Retinal pigment epithelial cell (primary cell): ENCODE measurements at regions not wholly inside any gene's neighbourhood (a gene's known extent, or its start where the extent isn't known, plus 50 kb on each side); places are given as distances from the start of the nearest gene placed in this dataset.

ENCODE experiments used
- DNase-seq: peaks from one replicate; pipeline ENCODE4 v3.0.0-alpha.2; 2010; ENCODE audit warnings: low read depth
- H3K4me3 ChIP-seq: 2 replicates; pipeline ENCODE4 v1.5.1; 2011; ENCODE audit warnings: mild to moderate bottlenecking, low read length, control low read depth, moderate library complexity
- TF ChIP-seq, protein P1 (sequence below): conservative IDR thresholded peaks from 2 replicates; pipeline ENCODE4 v1.5.1; 2011; ENCODE audit warnings: low read depth, low read length, control low read depth, inconsistent platforms

DNA sequence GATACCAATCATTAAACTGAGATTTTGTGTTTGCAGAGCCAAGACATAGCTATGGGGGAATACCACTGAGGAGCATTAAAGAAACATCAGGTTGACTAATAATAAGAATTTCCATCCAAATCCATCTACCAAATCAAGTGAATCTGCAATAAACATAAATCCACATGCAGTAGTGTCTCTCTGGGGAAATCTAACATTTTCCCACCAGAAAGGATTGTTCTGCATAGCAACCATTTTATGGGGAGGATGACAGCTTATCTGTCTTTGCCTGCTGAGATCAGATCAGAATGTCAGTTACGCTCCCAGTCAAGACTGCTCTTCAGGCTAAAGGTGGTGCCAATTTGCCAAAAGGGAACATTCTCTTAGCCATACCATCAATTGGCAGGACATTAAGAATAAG, 1098.9 kb upstream of the CHAC2 start:
- no peak overlapping the region for H3K4me3 ChIP-seq
- TF ChIP-seq, protein P1, sequence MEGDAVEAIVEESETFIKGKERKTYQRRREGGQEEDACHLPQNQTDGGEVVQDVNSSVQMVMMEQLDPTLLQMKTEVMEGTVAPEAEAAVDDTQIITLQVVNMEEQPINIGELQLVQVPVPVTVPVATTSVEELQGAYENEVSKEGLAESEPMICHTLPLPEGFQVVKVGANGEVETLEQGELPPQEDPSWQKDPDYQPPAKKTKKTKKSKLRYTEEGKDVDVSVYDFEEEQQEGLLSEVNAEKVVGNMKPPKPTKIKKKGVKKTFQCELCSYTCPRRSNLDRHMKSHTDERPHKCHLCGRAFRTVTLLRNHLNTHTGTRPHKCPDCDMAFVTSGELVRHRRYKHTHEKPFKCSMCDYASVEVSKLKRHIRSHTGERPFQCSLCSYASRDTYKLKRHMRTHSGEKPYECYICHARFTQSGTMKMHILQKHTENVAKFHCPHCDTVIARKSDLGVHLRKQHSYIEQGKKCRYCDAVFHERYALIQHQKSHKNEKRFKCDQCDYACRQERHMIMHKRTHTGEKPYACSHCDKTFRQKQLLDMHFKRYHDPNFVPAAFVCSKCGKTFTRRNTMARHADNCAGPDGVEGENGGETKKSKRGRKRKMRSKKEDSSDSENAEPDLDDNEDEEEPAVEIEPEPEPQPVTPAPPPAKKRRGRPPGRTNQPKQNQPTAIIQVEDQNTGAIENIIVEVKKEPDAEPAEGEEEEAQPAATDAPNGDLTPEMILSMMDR, result no peak
- DNase-seq, result no peak

DNA sequence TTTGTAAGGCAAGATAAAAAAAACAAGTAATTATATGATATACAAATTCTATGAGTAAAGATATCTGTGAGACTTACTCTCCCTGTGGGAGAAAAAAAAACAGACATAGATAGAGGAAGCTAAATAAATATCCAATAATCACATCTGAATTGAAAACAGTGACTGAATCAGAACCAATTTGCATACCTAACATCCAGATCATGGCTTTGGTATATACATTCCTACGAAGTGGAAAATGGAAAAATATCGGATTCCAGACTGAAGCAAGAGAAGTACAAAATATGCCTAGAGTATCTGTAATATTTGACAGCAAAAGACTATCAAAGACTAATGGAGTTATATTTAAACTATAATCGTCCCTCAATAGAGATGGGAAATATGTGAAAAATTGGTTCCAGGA, 1108.1 kb upstream of the CHAC2 start:
- DNase-seq, result no peak
- H3K4me3 ChIP-seq, result no peak overlapping the region
- TF ChIP-seq, protein P1, result no peak

DNA sequence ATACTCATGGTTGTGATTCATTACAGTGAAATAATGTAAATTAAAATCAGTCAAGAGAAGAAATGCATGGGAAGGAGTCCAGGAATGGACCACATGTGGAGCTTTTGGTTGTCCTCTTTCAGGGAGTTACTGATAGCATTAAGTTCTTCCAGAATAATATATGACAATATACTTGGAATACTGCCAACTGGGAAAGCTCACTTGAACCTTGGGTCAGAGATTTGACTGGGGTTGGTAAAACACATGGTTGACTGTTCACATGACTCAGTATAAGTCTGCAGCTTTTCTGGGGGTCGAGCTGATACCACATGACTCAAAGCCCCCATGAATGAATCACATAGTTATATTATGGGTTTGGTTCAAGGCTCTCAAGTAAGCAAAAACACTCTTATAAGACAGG, 1109.0 kb upstream of the CHAC2 start:
- DNase-seq, result no peak
- H3K4me3 ChIP-seq, result no peak overlapping the region
- TF ChIP-seq, protein P1, result no peak

DNA sequence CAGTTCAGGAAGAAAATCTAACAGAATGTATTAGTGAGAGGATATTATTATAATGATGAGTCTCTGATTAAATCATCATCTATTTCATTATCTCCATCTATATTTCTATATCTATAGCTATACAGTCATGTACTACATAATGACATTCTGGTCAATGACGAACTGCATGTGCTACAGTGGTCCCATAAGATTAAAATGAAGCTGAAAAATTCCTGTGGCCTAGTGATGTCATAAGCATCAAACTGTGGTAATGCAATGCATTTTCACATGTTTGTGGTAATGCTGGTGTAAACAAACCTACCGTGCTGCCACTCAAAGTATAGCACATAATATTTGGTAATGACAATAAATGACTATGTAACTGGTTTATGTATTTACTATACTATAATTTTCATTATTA, 1127.9 kb upstream of the CHAC2 start:
- TF ChIP-seq, protein P1, result no peak
- no peak for DNase-seq
- H3K4me3 ChIP-seq, result no peak overlapping the region

DNA sequence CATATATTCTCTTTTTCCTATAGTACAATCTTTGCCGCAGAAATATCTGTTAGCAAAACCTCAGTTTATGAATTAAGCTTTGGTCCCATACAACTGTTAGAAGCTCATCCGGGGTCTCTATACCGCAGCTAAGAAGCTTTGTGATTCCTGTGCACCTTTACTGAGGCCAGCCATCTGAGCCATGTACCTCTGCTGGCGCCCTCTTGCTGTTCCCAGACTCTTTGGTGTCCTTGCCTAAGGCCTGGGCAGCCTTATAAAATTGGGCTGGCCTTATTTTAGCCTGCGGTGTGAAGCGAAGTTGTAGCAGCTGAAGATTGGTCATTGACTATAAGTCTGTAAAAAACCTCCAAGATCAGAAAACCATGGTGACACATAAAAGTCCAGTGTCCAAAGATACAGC, 1135.1 kb upstream of the CHAC2 start:
- no peak overlapping the region for H3K4me3 ChIP-seq
- TF ChIP-seq, protein P1, result no peak
- no peak for DNase-seq

DNA sequence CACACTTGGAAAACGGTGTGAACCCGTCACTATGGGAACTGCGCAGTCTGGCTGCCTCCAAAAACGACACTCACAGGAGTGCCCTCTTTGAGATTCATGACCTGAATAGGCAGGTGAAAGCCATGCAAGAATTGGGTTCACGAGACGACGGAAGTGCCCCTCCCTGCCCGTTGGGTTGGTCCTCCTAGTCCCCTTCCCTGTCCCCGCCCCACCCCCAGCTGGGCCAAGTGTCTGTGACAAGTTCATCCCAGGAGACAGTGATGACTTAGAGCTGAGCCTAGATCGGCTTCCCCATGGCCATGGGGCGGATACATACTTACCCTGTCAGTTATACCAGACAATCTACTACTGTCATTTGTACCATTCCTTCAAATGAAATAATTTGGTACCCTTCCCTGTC, 1137.7 kb upstream of the CHAC2 start:
- DNase-seq, result no peak
- H3K4me3 ChIP-seq, result no peak overlapping the region
- TF ChIP-seq, protein P1, result no peak

DNA sequence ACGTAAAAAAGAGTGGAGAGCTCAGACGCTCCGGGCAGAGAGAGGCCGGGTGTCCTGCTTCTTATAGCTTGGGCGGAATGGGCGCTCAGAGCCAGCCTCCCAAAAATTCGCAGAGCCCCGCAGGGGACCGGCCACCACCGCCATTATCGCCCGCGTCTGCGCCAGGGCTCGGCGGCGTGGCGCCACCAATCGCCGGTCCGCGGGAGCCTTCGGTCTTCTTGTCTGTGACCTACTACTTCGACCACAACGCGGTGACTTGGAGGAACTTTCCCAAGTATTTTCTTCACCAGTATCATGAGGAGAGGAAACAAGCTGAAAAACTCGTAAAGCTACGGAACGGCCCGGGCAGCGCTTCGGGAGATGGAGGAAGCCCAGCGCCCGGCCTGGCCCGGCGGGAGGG, 1138.1 kb upstream of the CHAC2 start:
- no peak overlapping the region for H3K4me3 ChIP-seq
- DNase-seq, result no peak
- TF ChIP-seq, protein P1, result no peak
